ENCODE measurements at regions not wholly inside any gene's neighbourhood (a gene's known extent, or its start where the extent isn't known, plus 50 kb on each side); places are given as distances from the start of the nearest gene placed in this dataset.

GRCh38 chr2:236321415-236321814 is 57.2 kb upstream of the ASB18 start:
- TF ChIP-seq CTCF (IDR thresholded peaks at IDR 0.05) (no peak), EZH2 (IDR thresholded peaks at IDR 0.05; ENCODE audit: borderline replicate concordance, insufficient read depth, low read depth, low read length, poor library complexity, severe bottlenecking) (no peak)

Measured in B cell (primary cell).